IMR-90 (cell line): ENCODE measurements at regions not wholly inside any gene's neighbourhood (a gene's known extent, or its start where the extent isn't known, plus 50 kb on each side); places are given as distances from the start of the nearest gene placed in this dataset.

Experiments
- ATAC-seq: fragments of 200-7000 bp; cut with Tn5 transposase; 2 replicates; pipeline ENCODE4 v1.9.1; 2020; ENCODE audit warnings: low read depth, mild to moderate bottlenecking, moderate library complexity
- BruUV-seq: library from RNA; stranded (reverse); fragments of 400-500 nt; replicated peaks from 2 replicates; lab custom pipeline; 2021; lab: Mats Ljungman, UMichigan
- CTCF ChIA-PET: fragments of 300-600 bp; formaldehyde crosslinking; extraction: SDS; loops from one replicate; lab custom pipeline; 2021; ENCODE audit warnings: antibody characterized with exemption; lab: Yijun Ruan, JAX
- POLR2A ChIA-PET: fragments of 300-600 bp; sonication (Branson Sonifier 250); formaldehyde crosslinking; loops from one replicate; lab custom pipeline; 2022; ENCODE audit warnings: antibody characterized with exemption; ENCODE audit not compliant: unreplicated experiment; lab: Charles Lee
- DNase-seq: peaks from one replicate; pipeline ENCODE4 v3.0.0; 2013
- H2AFZ ChIP-seq: replicated peaks from 2 replicates; pipeline ENCODE3; 2013; ENCODE audit warnings: low read length, mild to moderate bottlenecking; ENCODE audit not compliant: poor library complexity
- H2AK5ac ChIP-seq: 2 replicates; pipeline ENCODE4 v1.6.1; 2013; ENCODE audit warnings: low read depth, low read length, inconsistent platforms
- H2AK9ac ChIP-seq: replicated peaks from 2 replicates; pipeline ENCODE3; 2013; ENCODE audit warnings: mild to moderate bottlenecking, low read depth, low read length, moderate library complexity; ENCODE audit not compliant: poor library complexity
- H2BK120ac ChIP-seq: 2 replicates; pipeline ENCODE4 v1.6.1; 2013; ENCODE audit warnings: low read depth, low read length, inconsistent platforms
- H2BK15ac ChIP-seq: 3 replicates; pipeline ENCODE4 v1.6.1; 2013; ENCODE audit warnings: low read depth, low read length, inconsistent platforms
- H2BK20ac ChIP-seq: 2 replicates; pipeline ENCODE4 v1.6.1; 2013; ENCODE audit warnings: low read depth, mild to moderate bottlenecking, inconsistent platforms, low read length, moderate library complexity
- H2BK5ac ChIP-seq: 2 replicates; pipeline ENCODE4 v1.6.1; 2013; ENCODE audit warnings: mild to moderate bottlenecking, low read depth, low read length, inconsistent platforms; ENCODE audit not compliant: poor library complexity, severe bottlenecking
- H3K14ac ChIP-seq: replicated peaks from 2 replicates; pipeline ENCODE4 v1.6.1; 2013; ENCODE audit warnings: low read depth, low read length, inconsistent platforms
- H3K18ac ChIP-seq: 2 replicates; pipeline ENCODE4 v1.6.1; 2013; ENCODE audit warnings: low read depth, low read length, control low read depth
- H3K23ac ChIP-seq: 2 replicates; pipeline ENCODE4 v1.6.1; 2013; ENCODE audit warnings: low read depth, low read length, inconsistent platforms
- H3K27ac ChIP-seq: 2 replicates; pipeline ENCODE4 v1.5.1; 2013; ENCODE audit warnings: mild to moderate bottlenecking, control low read depth, low read length; ENCODE audit not compliant: insufficient read depth
- H3K27me3 ChIP-seq: 2 replicates; pipeline ENCODE4 v1.6.1; 2013; ENCODE audit warnings: low read length; ENCODE audit not compliant: control insufficient read depth, insufficient read depth
- H3K36me3 ChIP-seq: 2 replicates; pipeline ENCODE4 v1.6.1; 2013; ENCODE audit warnings: low read length, mixed read lengths; ENCODE audit not compliant: control insufficient read depth, insufficient read depth
- H3K4ac ChIP-seq: 2 replicates; pipeline ENCODE4 v1.6.1; 2013; ENCODE audit warnings: low read depth, low read length, inconsistent platforms
- H3K4me1 ChIP-seq: 2 replicates; pipeline ENCODE4 v1.6.1; 2013; ENCODE audit warnings: low read length, mixed read lengths; ENCODE audit not compliant: control insufficient read depth, insufficient read depth
- H3K4me2 ChIP-seq: 2 replicates; pipeline ENCODE4 v1.6.1; 2013; ENCODE audit warnings: low read depth, mild to moderate bottlenecking, control low read depth, low read length, moderate library complexity
- H3K4me3 ChIP-seq: 2 replicates; pipeline ENCODE4 v1.5.1; 2013; ENCODE audit warnings: low read depth, mild to moderate bottlenecking, control low read depth, low read length, moderate library complexity; ENCODE audit not compliant: insufficient read depth
- H3K56ac ChIP-seq: 2 replicates; pipeline ENCODE4 v1.6.1; 2013; ENCODE audit warnings: low read length, inconsistent platforms; ENCODE audit not compliant: insufficient read depth; ENCODE audit errors: extremely low read depth
- H3K79me1 ChIP-seq, 2 experiments: 2 replicates each; pipeline ENCODE4 v1.6.1; 2013; ENCODE audit warnings: low read length in 2 of 2, inconsistent platforms in 1 of 2, low read depth in 1 of 2
- H3K9ac ChIP-seq: 2 replicates; pipeline ENCODE4 v1.6.1; 2013; ENCODE audit warnings: low read depth, low read length, control low read depth
- H3K9me1 ChIP-seq: 2 replicates; pipeline ENCODE4 v1.6.1; 2013; ENCODE audit warnings: low read length, inconsistent platforms; ENCODE audit not compliant: insufficient read depth
- H3K9me3 ChIP-seq: 2 replicates; pipeline ENCODE4 v1.6.1; 2013; ENCODE audit warnings: low read length; ENCODE audit not compliant: control insufficient read depth, insufficient read depth
- H4K20me1 ChIP-seq: 2 replicates; pipeline ENCODE4 v1.6.1; 2013; ENCODE audit warnings: low read length, inconsistent platforms; ENCODE audit not compliant: insufficient read depth
- H4K5ac ChIP-seq: 2 replicates; pipeline ENCODE4 v1.6.1; 2013; ENCODE audit warnings: mild to moderate bottlenecking, low read depth, low read length, control low read depth
- H4K8ac ChIP-seq, 2 experiments: 2 replicates each; pipeline ENCODE4 v1.6.1; 2013; ENCODE audit warnings: low read depth in 2 of 2, low read length in 2 of 2, control low read depth in 1 of 2, inconsistent platforms in 1 of 2
- H4K91ac ChIP-seq: 2 replicates; pipeline ENCODE4 v1.6.1; 2013; ENCODE audit warnings: low read depth, low read length, inconsistent platforms; ENCODE audit not compliant: insufficient read depth
- CEBPB ChIP-seq: IDR thresholded peaks from 2 replicates; pipeline ENCODE4 v1.6.1; 2012; ENCODE audit warnings: low read depth, low read length, improper control_type of control experiment
- NFE2L2 ChIP-seq: fragments of 150-350 bp; IDR thresholded peaks from 2 replicates; pipeline ENCODE4 v1.6.1; 2016; ENCODE audit warnings: low read depth, mild to moderate bottlenecking, low read length
- POLR2A ChIP-seq: IDR thresholded peaks from 2 replicates; pipeline ENCODE4 v1.6.1; 2012; ENCODE audit warnings: mild to moderate bottlenecking, low read depth, low read length
- RAD21 ChIP-seq: IDR thresholded peaks from 2 replicates; pipeline ENCODE4 v1.6.1; 2012; ENCODE audit warnings: low read length, improper control_type of control experiment
- RFX5 ChIP-seq: IDR thresholded peaks from 2 replicates; pipeline ENCODE4 v1.8.0; 2012; ENCODE audit warnings: low read depth, mild to moderate bottlenecking, low read length, moderate library complexity
- SMC3 ChIP-seq: fragments of 150-350 bp; IDR thresholded peaks from 2 replicates; pipeline ENCODE4 v1.6.1; 2016; ENCODE audit warnings: low read depth, mild to moderate bottlenecking, antibody characterized with exemption, low read length, moderate library complexity
- WGBS, 2 experiments: methylation state at CpG; one replicate each; pipeline versions ENCODE4 v1.1.5 to v1.1.7; 2013; ENCODE audit warnings: missing lambda C conversion rate in 2 of 2; ENCODE audit not compliant: insufficient read length in 1 of 2; ENCODE audit errors: extremely low coverage in 2 of 2; 5-methylcytosine and 5-hydroxymethylcytosine counted together
- dilution Hi-C: fragments of 300-500 bp; cut with HindIII; formaldehyde crosslinking; loops from one replicate; pipeline ENCODE4 v1.14.3; 2018; ENCODE audit warnings: low sequenced_read_pairs; ENCODE audit not compliant: unreplicated experiment
- in situ Hi-C: fragments of 300-500 bp; cut with MboI; formaldehyde crosslinking; loops from 3 replicates; pipeline ENCODE4 v1.14.3; 2019; ENCODE audit warnings: low sequenced_read_pairs, inconsistent platforms, mixed read lengths
- intact Hi-C: fragments of 100-400 bp; cut with micrococcal nuclease; formaldehyde crosslinking; loops from 2 replicates; pipeline ENCODE4 v1.10.0; 2022

- no peaks in the 10 kb centered on the region for H3K9me1 ChIP-seq
- H4K20me1 ChIP-seq: no peaks in the 10 kb centered on the region
- no peak overlapping the region for H2BK20ac ChIP-seq
- no peak overlapping the region for H3K23ac ChIP-seq
- no peaks in the 10 kb centered on the region for H3K27me3 ChIP-seq
- H3K14ac ChIP-seq: no peak overlapping the region
- intact Hi-C loops: no loop called here
- DNase-seq (no peak), ATAC-seq (no peak)
- H3K4ac ChIP-seq: no peak overlapping the region
- dilution Hi-C loops: no loop called here
- ChIA-PET CTCF (no interaction called here), POLR2A (no interaction called here)
- no peak for TF ChIP-seq CEBPB
- no peak for TF ChIP-seq SMC3
- no peak for TF ChIP-seq NFE2L2
- TF ChIP-seq RFX5: no peak
- no peak for TF ChIP-seq POLR2A
- TF ChIP-seq RAD21: no peak
- H2BK15ac ChIP-seq: no peak overlapping the region
- in situ Hi-C loops: no loop called here
- no peak overlapping the region for H3K18ac ChIP-seq
- H2AK5ac ChIP-seq: no peak overlapping the region
- no peak overlapping the region for H4K8ac ChIP-seq
- H4K91ac ChIP-seq: no peak overlapping the region
- no peak overlapping the region for H3K27ac ChIP-seq
- H3K4me3 ChIP-seq: no peak overlapping the region
- H3K9me3 ChIP-seq: no peaks in the 10 kb centered on the region; the same call in 1 of the 2 replicates
- no TSS peak for BruUV-seq
- H2BK5ac ChIP-seq: no peak overlapping the region
- H3K56ac ChIP-seq: no peak overlapping the region
- H3K79me1 ChIP-seq: no peaks in the 10 kb centered on the region
- WGBS, 2 experiments: no CpG with 5 or more reads among the region's 3 CpGs
- H3K9ac ChIP-seq: no peak overlapping the region
- H3K4me1 ChIP-seq: no peaks in the 10 kb centered on the region
- no peaks in the 10 kb centered on the region for H3K36me3 ChIP-seq
- H4K5ac ChIP-seq: no peak overlapping the region
- H2AFZ ChIP-seq: no peak overlapping the region
- H2BK120ac ChIP-seq: no peak overlapping the region
- H3K4me2 ChIP-seq: no peak overlapping the region
- no peak overlapping the region for H2AK9ac ChIP-seq
Observed at GRCh38 chr4:59536428-59536827, 1663.7 kb upstream of the ADGRL3 start.
